Hepatic stellate cell (primary cell): ENCODE measurements at regions not wholly inside any gene's neighbourhood (a gene's known extent, or its start where the extent isn't known, plus 50 kb on each side); places are given as distances from the start of the nearest gene placed in this dataset.
"Not testable (repeated sequence)": the region's sequence is repeated elsewhere in the genome, so short reads cannot be mapped to it uniquely, and the experiment has no call there.

ENCODE experiments used
- DNase-seq: peaks from one replicate; pipeline ENCODE4 v3.0.0; 2011; ENCODE audit warnings: low spot score

DNA sequence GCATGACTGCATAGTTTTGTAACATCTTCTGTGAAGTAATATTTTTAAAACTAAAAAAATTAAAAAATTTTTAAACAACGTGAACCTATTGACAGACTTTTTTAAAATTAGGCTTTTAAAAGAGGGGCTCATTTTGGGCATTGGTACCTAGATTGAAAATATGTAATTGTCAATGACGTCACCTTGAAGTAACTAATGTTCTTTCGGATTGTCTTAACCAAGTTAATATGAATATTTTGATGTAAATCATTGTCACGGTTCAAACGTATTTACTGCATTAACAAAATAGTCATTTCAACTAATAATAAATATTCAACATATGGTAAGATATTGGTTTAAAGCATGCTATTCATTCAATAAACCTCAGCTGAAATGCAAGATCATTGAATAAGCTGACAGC, 719.8 kb downstream of the ANKRD7 start:
- no peak for DNase-seq

DNA sequence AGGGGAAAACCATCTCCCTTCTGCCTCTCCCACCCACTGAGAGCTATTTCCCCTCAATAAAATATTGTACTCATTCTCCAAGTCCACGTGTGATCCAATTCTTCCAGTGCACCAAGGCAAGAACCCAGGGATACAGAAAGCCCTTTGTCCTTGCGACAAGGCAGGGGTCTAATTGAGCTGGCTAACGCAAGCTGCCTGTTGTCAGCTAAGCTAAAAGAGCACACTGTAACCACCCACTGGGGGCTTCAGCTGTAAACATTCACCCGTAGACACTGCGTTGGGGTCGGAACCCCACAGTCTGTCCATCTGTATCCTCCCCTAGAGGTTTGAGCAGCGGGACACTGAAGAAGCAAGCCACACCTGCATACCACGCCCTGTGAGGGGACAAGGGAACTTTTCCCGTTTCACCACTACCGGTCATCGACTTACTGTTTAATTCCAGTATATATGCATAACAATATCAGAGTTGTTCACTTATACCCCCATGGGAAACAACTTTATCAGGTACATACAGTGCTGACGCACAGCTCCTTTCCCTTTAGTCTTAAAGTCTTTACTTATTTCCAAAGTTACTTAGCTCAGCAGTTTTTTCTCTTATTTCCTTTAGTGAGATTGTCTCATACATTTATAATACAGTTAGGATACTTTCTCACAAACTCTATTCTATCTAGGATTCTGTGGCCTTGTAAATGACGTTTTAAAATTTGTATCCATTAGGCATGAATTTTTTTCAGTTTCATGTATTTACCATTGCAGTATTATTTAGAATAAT, 721.6 kb downstream of the ANKRD7 start:
- no peak for DNase-seq

DNA sequence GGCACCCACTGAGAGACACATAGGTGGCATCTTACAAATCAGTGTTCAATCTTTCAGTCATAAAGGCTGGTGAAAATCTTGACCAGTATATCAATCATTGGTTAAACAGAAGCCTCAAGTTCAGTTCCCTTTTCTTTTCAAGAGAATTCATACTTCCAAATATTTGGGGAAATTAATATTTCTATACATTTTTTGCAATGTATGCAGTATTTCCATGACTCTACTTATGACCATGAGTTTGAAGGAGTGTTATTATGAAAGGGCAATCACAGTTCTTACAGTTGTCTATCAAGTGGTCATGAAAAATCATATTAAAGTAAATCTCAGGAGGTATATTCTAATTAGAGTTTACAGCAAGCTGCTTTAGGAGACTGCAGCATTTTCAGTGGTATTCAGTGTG, 724.0 kb downstream of the ANKRD7 start:
- DNase-seq = no peak

DNA sequence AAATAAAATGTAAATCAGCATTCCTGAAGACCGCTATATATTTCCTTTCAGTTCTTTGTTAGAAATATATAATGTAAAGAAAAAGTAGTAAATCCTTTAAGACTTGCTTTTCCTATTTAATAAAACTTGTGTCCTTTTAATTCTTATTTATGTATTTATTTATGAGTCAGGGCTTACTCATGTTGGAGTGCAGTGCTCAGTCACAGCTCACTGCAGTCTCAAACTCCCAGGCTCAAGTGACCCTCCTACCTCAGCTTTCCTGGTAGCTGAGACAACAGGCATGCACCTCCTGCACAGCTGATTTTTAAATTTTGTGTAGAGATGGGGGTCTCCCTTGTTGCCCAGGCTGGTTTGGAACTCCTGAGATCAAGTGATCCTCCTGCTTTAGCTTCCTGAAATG, 724.5 kb downstream of the ANKRD7 start:
- DNase-seq = no peak

- not testable (repeated sequence) for DNase-seq
These were observed 731.8 kb downstream of the ANKRD7 start for GRCh38 chr7:118956285-118956684.

DNA sequence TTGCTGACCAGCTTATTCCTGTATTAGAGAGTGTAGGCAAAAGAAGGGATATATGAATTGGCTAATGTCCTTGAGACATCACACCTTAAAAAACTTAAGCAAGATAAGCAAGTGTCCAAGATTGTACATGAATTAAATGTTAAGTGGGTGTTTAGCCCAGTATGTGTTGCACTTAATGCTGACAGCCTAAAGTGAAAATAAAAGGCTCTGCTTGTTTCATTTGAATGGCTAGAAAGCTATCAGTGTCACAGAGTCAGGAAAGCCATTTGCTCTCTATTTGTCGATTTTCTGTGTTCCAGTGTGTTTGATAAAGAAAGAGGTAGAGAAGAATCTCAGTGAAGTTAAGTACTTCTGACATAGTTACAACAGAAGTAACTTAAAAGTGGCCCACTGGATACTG, 744.9 kb downstream of the ANKRD7 start:
- DNase-seq = no peak

- DNase-seq = no peak
These were observed 747.2 kb downstream of the ANKRD7 start for GRCh38 chr7:118971706-118972105.

DNA sequence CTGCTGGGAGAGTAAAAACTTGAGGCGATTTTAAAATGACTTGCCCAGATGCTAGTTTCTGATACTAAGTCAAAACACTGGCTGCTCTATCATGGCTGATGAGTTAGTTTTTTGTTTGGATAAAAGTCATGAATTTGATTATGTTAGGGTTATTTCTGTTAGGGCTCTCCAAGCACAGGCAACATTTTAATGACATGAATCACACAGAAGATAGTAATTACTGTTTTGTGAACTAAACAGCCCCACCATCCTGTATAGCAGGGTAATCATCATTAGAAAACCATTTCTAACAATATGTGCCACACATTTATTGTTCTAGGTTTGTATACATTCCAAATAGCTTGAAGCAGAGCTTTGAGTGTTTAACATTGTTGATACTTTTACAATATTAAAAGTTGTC, 750.3 kb downstream of the ANKRD7 start:
- no peak for DNase-seq

DNA sequence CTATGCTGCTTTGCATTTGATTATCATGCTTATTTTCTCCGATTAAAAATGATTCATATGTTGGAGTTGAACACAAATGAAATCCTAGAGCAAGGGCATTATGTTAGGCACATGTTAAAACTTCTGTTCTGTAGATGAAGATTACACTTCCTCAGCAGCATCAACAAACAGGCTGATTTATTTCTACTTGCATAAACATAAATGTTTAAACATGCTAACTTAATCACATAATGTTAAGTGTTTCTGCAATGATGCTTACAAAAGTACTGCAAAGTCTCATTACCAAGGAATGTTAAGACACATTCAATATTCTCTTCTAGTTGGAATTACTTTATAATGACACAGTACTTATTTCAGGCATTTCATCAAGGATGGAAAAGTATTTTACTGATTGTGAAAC, 770.8 kb downstream of the ANKRD7 start:
- DNase-seq = no peak

GRCh38 chr7:119007236-119007635, 782.7 kb downstream of the ANKRD7 start:
- no peak for DNase-seq

GRCh38 chr7:119010635-119011034, 786.1 kb downstream of the ANKRD7 start:
- no peak for DNase-seq

DNA sequence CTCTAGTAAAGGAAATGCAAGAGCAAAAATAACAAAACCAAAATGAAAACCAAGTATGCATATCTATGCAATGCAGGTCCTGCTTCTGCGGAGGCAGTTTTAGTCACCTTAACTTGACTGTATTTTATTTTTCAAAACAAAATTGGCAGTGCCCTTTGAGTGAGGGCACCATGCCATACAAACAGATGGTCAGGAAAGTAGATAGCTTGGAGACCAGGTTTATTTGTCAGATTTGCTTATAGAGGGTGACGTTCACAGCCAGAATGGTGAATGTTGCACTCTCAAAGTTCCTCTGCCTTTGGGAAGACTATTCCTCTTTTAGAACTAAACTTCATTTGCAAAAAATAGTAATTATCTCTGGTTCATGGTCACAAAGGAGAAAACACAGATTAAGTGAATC, 801.9 kb downstream of the ANKRD7 start:
- DNase-seq = no peak

DNA sequence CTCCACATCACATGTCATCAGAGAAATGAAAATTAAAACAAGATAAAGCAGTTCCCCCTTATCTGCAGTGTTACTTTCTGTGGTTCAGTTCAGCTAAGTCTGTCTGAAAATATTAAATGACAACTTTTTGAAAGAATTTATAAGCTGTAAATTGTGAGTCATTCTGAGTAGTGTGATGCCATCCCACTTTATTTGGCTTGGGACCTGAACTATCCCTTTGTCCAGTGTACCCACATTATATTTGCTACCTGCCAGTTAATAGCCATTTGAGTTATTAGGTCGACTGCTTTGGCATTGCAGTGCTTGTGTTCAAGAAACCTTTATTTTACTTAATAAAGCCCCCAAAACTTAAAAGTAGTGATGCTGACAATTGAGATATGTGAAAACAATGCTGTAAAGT, 804.2 kb downstream of the ANKRD7 start:
- no peak for DNase-seq

GRCh38 chr7:119032136-119032535, 807.6 kb downstream of the ANKRD7 start:
- not testable (repeated sequence) for DNase-seq

- no peak for DNase-seq
These were observed 809.1 kb downstream of the ANKRD7 start for GRCh38 chr7:119033641-119034040.

DNA sequence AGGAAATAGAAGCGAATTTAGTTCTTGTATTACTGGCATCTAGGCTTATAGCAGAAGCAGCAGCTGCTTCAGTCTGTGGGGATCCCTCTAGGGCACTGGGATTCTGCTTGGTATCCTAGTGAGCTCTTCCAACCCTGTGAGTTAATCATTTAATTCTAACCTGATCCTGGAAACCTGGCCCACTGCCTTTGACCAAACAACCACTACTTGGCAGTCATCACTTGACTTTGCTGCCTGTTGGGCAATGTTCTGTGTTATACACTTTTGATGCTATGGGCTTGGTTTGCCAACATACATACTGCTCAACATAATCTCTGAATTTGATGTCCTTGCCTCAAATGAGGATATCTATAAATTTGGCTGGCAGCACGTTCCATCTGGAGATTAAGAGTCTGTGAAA, 813.4 kb downstream of the ANKRD7 start:
- no peak for DNase-seq

DNA sequence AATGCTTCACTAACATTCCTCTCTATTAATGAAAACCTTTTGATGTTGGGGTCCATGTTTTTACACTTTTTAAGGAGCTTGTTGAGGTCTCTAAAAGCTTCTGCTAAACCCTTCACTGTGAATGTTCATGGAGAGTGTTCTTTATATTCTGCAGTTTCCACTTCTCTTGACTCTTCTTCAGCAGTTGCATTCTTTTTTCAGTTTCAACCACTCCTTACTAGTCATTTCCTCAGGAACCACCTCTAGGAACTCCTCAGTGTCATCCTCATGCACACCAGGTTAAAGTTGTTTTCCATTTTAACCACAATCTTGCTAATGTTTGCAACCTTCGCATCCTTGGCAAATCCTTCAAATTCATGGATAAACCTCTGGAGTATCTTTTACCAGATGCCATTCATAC, 821.6 kb downstream of the ANKRD7 start:
- DNase-seq = no peak

- no peak for DNase-seq
These were observed 841.5 kb downstream of the ANKRD7 start for GRCh38 chr7:119065966-119066365.

DNA sequence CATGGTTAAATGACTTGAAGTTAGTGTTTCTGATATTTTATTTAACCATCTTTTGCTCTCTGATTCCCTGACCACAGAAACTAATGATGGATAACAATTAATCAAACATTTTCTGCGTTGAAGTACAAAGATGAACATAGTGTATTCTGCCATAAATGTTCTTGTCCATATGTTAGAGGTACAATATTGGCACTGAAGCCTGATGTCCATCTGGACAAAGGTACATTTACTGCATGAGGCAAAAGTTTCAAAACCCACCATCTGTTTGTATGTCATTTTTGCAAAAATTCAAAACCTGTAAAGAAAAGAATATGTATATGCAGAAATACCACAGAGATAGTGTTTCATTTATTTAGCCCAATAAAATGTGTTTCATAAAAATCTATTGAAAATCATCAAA, 861.5 kb downstream of the ANKRD7 start:
- DNase-seq = no peak

DNA sequence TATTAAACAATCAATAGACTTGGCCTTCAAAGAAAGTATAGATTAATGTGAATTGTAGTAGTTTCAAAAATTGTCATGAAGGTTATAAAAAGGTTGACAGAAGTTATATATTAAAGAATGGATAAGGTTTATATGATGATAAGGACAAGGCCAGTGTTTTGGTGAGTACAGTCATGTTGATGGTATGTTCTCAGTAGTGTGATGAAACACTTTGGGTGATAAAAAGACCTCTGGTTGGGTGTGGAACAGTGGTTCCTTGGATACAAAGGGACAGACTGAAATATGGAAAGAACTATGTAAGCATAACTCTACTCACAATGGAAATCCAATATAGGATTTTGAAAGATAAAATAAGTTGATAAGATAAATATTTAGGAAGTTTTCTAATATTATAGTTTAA, 866.3 kb downstream of the ANKRD7 start:
- no peak for DNase-seq

GRCh38 chr7:119096683-119097082, 872.2 kb downstream of the ANKRD7 start:
- DNase-seq = no peak

- not testable (repeated sequence) for DNase-seq
These were observed 876.2 kb downstream of the ANKRD7 start for GRCh38 chr7:119100611-119101258.

- DNase-seq = no peak
These were observed 877.8 kb downstream of the ANKRD7 start for GRCh38 chr7:119102291-119102690.

- DNase-seq = no peak
These were observed 880.9 kb downstream of the ANKRD7 start for GRCh38 chr7:119105381-119105780.
